Hypothalamus (tissue), 51 donors: ENCODE measurements at regions not wholly inside any gene's neighbourhood (a gene's known extent, or its start where the extent isn't known, plus 50 kb on each side); places are given as distances from the start of the nearest gene placed in this dataset.

Experiments used
- DNase-seq, 51 donors: peaks; one replicate each; lab custom pipeline; 2025; lab: John Stamatoyannopoulos, UW

GRCh38 chr14:62614122-62614521, 431.1 kb downstream of the KCNH5 start:
- no peak for DNase-seq

- no peak for DNase-seq
These were observed 428.6 kb downstream of the KCNH5 start for GRCh38 chr14:62616668-62617067.

GRCh38 chr14:62626416-62626815, 418.8 kb downstream of the KCNH5 start:
- no peak for DNase-seq

GRCh38 chr14:62629176-62629725, 416.0 kb downstream of the KCNH5 start:
- DNase-seq = no peak

GRCh38 chr14:62631176-62631575, 414.1 kb downstream of the KCNH5 start:
- DNase-seq = no peak

- no peak for DNase-seq
These were observed 412.5 kb downstream of the KCNH5 start for GRCh38 chr14:62632771-62633170.

GRCh38 chr14:62645649-62646048, 399.6 kb downstream of the KCNH5 start:
- no peak for DNase-seq
